GM23338 (cell line): ENCODE measurements at regions not wholly inside any gene's neighbourhood (a gene's known extent, or its start where the extent isn't known, plus 50 kb on each side); places are given as distances from the start of the nearest gene placed in this dataset.

Experiments used
- CREB1 ChIP-seq: fragments of 250-450 bp; sonication (Bioruptor Pico); IDR thresholded peaks from 2 replicates; pipeline ENCODE4 v1.5.0; 2020; ENCODE audit warnings: low read depth, mild to moderate bottlenecking, moderate library complexity
- ETS1 ChIP-seq: IDR thresholded peaks from 2 replicates; pipeline ENCODE4 v1.6.1; 2016; ENCODE audit warnings: antibody characterized with exemption
- EZH2 ChIP-seq: fragments of 200-600 bp; sonication (generic); IDR thresholded peaks from one replicate; pipeline ENCODE4 v1.8.0; 2017; ENCODE audit warnings: antibody characterized with exemption, mild to moderate bottlenecking, low read depth; ENCODE audit not compliant: unreplicated experiment
- EZH2phosphoT487 ChIP-seq: fragments of 200-600 bp; sonication (generic); IDR thresholded peaks from one replicate; pipeline ENCODE4 v1.8.1; 2018; ENCODE audit warnings: antibody characterized with exemption; ENCODE audit not compliant: unreplicated experiment
- JUNB ChIP-seq: IDR thresholded peaks from one replicate; pipeline ENCODE4 v1.6.1; 2016; ENCODE audit warnings: antibody characterized with exemption; ENCODE audit not compliant: unreplicated experiment
- NANOG ChIP-seq: IDR thresholded peaks from 2 replicates; pipeline ENCODE4 v1.6.1; 2016; ENCODE audit warnings: antibody characterized with exemption, borderline replicate concordance
- POLR2AphosphoS5 ChIP-seq: IDR thresholded peaks from 2 replicates; pipeline ENCODE4 v1.6.1; 2016; ENCODE audit warnings: antibody characterized with exemption, low read depth
- ZNF114 ChIP-seq: fragments of 250-450 bp; sonication (Bioruptor Pico); IDR thresholded peaks from 2 replicates; pipeline ENCODE4 v1.5.0; 2020; ENCODE audit warnings: mild to moderate bottlenecking, moderate library complexity
- ZNF331 ChIP-seq: fragments of 250-450 bp; sonication (Bioruptor Pico); IDR thresholded peaks from 2 replicates; pipeline ENCODE4 v1.5.0; 2020; ENCODE audit warnings: low read depth, mild to moderate bottlenecking, moderate library complexity
- TF ChIP-seq, protein P1 (sequence below), 2 experiments: fragments of 200-600 bp in 1 of 2; sonication (generic) in 1 of 2; conservative IDR thresholded peaks; 2 replicates each; pipeline versions ENCODE4 v1.5.1 to v1.6.1; 2016 to 2017; ENCODE audit warnings: antibody characterized with exemption in 2 of 2, low read depth in 2 of 2, mild to moderate bottlenecking in 2 of 2, moderate library complexity in 1 of 2
- TF ChIP-seq, protein P2 (sequence below): IDR thresholded peaks from one replicate; pipeline ENCODE4 v1.6.1; 2018; ENCODE audit warnings: antibody characterized with exemption; ENCODE audit not compliant: unreplicated experiment

DNA sequence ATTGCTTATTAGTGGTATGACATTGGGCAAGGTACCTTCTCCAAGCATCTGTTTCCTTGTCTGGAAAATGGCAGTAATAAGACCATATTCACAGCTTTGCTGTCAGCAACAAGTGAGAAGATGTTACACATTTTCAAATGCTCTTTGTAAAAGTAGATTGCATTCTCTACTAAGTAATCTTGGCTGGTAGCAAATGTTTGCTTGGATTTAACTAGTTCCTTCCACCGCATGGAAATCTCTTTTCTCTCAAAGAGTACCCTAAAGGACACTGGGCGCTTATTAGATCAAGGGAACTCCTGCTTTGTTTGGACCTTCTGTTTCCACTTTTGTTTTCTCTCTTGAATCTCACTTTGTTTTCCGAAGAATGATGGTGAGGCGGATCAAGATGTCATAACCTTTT, 185.2 kb upstream of the BMPER start:
- TF ChIP-seq, protein P1, sequence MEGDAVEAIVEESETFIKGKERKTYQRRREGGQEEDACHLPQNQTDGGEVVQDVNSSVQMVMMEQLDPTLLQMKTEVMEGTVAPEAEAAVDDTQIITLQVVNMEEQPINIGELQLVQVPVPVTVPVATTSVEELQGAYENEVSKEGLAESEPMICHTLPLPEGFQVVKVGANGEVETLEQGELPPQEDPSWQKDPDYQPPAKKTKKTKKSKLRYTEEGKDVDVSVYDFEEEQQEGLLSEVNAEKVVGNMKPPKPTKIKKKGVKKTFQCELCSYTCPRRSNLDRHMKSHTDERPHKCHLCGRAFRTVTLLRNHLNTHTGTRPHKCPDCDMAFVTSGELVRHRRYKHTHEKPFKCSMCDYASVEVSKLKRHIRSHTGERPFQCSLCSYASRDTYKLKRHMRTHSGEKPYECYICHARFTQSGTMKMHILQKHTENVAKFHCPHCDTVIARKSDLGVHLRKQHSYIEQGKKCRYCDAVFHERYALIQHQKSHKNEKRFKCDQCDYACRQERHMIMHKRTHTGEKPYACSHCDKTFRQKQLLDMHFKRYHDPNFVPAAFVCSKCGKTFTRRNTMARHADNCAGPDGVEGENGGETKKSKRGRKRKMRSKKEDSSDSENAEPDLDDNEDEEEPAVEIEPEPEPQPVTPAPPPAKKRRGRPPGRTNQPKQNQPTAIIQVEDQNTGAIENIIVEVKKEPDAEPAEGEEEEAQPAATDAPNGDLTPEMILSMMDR (conservative IDR thresholded peaks at IDR 0.05; ENCODE audit: low read depth in 2 of 2): no peak
- TF ChIP-seq, protein P2, sequence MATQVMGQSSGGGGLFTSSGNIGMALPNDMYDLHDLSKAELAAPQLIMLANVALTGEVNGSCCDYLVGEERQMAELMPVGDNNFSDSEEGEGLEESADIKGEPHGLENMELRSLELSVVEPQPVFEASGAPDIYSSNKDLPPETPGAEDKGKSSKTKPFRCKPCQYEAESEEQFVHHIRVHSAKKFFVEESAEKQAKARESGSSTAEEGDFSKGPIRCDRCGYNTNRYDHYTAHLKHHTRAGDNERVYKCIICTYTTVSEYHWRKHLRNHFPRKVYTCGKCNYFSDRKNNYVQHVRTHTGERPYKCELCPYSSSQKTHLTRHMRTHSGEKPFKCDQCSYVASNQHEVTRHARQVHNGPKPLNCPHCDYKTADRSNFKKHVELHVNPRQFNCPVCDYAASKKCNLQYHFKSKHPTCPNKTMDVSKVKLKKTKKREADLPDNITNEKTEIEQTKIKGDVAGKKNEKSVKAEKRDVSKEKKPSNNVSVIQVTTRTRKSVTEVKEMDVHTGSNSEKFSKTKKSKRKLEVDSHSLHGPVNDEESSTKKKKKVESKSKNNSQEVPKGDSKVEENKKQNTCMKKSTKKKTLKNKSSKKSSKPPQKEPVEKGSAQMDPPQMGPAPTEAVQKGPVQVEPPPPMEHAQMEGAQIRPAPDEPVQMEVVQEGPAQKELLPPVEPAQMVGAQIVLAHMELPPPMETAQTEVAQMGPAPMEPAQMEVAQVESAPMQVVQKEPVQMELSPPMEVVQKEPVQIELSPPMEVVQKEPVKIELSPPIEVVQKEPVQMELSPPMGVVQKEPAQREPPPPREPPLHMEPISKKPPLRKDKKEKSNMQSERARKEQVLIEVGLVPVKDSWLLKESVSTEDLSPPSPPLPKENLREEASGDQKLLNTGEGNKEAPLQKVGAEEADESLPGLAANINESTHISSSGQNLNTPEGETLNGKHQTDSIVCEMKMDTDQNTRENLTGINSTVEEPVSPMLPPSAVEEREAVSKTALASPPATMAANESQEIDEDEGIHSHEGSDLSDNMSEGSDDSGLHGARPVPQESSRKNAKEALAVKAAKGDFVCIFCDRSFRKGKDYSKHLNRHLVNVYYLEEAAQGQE: no peak
- TF ChIP-seq EZH2 (no peak), POLR2AphosphoS5 (no peak), CREB1 (no peak), ZNF114 (CRISPR knock-in tag) (no peak), JUNB (no peak), EZH2phosphoT487 (no peak), NANOG (no peak), ETS1 (no peak), ZNF331 (no peak)
